ENCODE measurements at regions not wholly inside any gene's neighbourhood (a gene's known extent, or its start where the extent isn't known, plus 50 kb on each side); places are given as distances from the start of the nearest gene placed in this dataset.
"Not testable (repeated sequence)": the region's sequence is repeated elsewhere in the genome, so short reads cannot be mapped to it uniquely, and the experiment has no call there.

DNA sequence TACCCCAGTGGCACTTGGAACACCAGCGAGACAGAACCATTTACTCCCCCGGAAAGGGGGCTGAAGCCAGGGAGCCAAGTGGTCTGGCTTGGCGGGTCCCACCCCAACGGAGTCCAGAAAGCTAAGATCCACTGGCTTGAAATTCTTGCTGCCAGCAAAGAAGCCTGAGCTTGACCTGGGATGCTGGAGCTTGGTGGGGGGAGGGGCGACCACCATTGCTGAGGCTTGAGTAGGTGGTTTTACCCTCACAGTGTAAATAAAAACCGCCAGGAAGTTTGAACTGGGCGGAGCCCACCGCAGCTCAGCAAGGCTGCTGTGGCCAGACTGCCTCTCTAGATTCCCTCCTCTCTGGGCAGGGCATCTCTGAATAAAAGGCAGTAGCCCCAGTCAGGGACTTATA is 62.8 kb downstream of the RPS24 start:
- DNase-seq (ENCODE audit: low read depth in 2 of 2): not testable (repeated sequence)

DNA sequence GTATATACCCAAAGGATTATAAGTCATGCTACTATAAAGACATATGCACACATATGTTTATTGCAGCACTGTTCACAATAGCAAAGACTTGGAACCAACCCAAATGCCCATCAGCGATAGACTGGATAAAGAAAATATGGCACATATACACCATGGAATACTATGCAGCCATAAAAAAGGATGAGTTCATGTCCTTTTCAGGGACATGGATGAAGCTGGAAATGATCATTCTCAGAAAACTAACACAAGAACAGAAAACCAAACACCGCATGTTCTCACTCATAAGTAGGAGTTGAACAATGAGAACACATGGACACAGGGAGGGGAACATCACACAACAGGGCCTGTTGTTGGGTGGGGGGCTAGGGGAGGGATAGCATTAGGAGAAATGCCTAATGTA is 68.9 kb downstream of the RPS24 start:
- DNase-seq (ENCODE audit: low read depth in 2 of 2): not testable (repeated sequence)

DNA sequence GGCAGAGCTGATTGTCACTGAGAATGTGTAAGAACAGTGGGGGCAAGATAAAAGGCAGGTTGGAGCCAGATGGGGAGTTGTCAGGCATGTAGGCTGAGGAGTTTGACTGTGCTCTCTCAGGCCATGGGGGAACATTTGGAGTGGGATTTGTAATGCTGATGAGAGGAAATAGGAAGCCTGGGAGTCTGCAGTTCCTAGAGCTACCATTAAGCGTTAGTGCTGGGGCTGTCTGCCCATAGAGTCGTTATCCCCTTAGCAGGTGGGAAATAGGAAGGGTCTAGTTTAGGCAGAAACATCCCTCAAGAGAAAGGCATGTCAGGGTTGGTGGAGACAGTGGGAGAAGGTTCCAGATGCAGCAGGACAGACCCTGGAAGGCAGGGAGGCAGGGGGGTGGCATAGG is 75.5 kb downstream of the RPS24 start:
- DNase-seq (ENCODE audit: low read depth in 2 of 2): no peak

DNA sequence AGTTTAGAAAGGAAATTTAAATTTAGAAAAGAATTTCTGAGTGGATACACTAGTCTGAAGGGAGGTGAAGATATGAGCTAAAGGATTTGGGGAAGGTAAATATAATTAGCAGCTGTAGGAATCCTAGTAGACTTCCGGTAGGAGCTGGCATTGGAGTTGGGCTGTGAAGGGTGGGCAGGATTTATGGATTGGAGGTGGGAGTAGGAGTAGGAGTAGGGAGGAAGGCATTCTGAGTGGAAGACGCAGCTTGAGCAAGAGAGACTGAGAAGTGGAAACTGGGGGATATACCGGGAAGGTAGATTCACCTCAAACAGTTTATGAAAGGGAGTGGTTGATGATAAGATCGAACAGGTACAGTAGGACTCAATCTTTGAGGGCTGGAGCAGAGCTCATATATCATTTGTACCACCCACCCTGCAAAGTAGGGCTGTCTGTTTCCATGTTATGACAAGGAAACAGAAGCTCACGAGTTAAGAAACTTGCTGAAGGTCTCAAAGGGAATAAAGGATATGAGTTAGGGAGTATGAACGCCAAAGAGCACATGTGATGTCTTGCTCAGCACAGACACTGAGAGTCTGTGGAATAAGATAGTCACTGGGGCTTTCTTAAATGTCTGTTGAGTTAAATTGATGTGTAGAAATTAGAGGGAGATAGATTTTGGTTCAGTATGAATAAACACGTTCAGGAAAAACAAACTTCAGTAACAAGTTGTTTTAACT is 81.6 kb downstream of the RPS24 start:
- no peak for DNase-seq (ENCODE audit: low read depth in 2 of 2)

- no peak for DNase-seq (ENCODE audit: low read depth in 2 of 2)
These were observed 82.7 kb downstream of the RPS24 start for GRCh38 chr10:78116361-78116760.

DNA sequence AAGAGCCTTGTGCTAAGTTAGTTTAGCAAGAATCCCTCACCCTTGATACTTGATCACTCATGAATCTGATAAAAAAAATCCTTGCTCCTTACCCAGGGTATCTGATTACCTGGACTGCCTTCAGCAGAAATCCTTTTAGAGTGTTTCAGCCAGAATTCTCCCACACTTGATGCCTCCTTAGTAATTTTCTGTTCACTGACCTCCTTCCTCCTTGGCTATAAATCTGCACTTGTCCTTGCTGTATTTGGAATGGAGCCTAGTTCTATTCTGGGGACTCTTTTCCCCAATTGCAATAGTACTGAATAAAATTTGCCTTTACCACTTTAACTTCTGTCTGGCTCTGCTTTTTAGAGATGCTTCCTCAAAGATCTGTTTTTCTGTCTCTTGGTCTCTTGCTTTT is 84.9 kb downstream of the RPS24 start:
- no peak for DNase-seq (ENCODE audit: low read depth in 2 of 2)

- DNase-seq (ENCODE audit: low read depth in 2 of 2): no peak
These were observed 88.1 kb downstream of the RPS24 start for GRCh38 chr10:78121801-78122200.

- DNase-seq (ENCODE audit: low read depth in 2 of 2): no peak
These were observed 90.5 kb downstream of the RPS24 start for GRCh38 chr10:78124167-78124566.

- no peak for DNase-seq (ENCODE audit: low read depth in 2 of 2)
These were observed 95.5 kb downstream of the RPS24 start for GRCh38 chr10:78129211-78129610.

GRCh38 chr10:78130966-78131710 is 97.5 kb downstream of the RPS24 start:
- no peak for DNase-seq (ENCODE audit: low read depth in 2 of 2)

GRCh38 chr10:78134773-78135306 is 101.2 kb downstream of the RPS24 start:
- no peak for DNase-seq (ENCODE audit: low read depth in 2 of 2)

DNA sequence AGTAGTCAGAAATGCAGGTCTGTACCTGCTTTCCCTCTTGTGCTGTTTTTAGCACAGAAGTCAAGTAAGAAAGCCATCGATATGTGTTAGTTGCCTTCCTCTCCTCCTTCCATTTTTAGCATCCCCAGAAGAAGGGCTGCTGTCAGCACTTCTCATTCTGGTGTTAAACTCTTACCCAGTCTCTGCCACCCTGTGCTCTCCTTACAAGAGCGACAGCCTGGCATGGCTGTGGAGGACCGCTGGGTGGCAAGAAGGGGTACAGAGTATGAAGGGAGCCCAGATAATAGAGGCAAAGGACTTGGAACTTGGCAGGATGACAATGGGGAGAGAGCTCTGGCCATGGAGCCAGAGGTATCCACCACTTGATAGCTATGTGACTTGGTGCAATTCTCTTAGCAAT is 103.5 kb downstream of the RPS24 start:
- DNase-seq (ENCODE audit: low read depth in 2 of 2): no peak

DNA sequence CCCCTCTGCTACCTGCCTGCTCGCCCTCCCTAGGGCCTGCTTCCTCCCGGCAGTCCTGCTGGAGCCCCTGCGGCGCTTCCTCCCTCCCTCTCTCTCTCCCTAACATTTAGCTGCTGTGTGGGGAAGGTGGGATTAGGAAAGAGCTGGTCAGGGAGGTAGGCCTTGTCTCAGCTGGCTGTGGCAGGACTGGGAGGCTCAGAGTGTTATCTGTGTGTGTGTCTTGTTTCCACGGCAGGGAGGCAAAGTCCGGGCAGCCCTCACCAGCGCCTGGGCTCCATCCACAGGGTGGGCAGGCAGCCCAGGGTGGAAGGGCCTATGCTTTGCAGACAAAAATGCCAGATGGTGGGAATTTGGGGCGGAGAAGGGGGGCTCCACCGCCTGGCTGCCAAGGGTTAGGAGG is 105.7 kb downstream of the RPS24 start:
- DNase-seq (ENCODE audit: low read depth in 2 of 2): no peak

GRCh38 chr10:78140066-78140630 is 106.5 kb downstream of the RPS24 start:
- DNase-seq (ENCODE audit: low read depth in 2 of 2): no peak

- DNase-seq (ENCODE audit: low read depth in 2 of 2): no peak
These were observed 109.9 kb downstream of the RPS24 start for GRCh38 chr10:78143576-78143975.

DNA sequence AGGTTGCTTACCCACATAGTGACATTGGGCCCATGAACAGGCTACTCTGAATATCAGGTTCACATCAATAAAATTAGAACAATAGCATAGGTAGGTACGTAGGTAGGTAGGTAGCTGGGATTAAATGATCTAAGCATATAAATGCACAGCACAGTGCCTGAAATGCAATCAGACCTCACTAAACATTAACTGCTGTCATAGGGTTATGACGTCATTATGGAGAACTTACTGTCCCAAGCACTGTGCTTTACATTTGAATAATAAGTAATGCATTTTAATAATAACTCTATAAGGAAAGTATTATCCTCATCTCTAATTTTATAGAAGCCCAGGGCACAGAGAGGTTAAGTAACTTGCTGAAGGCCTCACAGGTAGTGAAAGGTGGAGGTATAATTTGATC is 112.5 kb downstream of the RPS24 start:
- DNase-seq (ENCODE audit: low read depth in 2 of 2): no peak

DNA sequence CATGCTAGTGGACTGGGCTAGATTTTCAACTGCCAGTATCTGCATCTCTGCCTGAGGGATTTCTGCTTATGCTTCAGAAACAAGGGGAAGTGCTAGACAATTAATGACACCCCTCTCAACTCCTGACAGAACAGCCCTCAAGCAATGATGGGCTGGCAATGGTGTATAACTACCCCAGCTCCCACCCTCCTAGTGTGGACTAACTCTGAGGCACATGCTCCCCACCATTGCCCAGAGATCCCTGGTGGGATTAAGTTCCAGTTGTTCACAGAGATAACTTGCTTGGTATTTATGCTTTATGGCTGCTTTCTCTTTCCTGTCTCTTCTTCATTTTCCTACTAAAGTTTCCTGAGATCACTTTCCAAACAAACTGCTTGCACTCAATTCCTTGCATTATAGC is 113.5 kb downstream of the RPS24 start:
- no peak for DNase-seq (ENCODE audit: low read depth in 2 of 2)

GRCh38 chr10:78148216-78148960 is 114.7 kb downstream of the RPS24 start:
- DNase-seq (ENCODE audit: low read depth in 2 of 2): no peak

- no peak for DNase-seq (ENCODE audit: low read depth in 2 of 2)
These were observed 115.4 kb downstream of the RPS24 start for GRCh38 chr10:78148961-78149612.

DNA sequence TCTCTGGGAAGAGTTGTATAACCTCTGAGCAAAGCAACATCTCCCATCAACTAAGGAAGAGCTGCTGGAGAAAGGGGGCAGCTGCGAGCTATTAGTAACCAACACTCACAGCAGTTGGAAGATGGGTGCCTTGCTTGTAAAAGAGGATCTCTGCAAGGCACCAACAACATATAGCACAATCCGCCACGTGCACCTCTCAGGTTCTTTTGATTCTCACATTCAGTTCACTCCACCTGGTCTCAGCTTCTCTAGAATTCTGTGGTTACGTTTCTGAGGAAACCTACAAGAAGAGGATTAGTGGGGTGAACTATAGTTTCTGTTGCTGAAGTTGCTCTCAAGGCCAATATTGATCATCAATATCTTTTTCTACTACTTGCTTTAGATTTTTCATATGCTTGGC is 117.1 kb downstream of the RPS24 start:
- no peak for DNase-seq (ENCODE audit: low read depth in 2 of 2)

DNA sequence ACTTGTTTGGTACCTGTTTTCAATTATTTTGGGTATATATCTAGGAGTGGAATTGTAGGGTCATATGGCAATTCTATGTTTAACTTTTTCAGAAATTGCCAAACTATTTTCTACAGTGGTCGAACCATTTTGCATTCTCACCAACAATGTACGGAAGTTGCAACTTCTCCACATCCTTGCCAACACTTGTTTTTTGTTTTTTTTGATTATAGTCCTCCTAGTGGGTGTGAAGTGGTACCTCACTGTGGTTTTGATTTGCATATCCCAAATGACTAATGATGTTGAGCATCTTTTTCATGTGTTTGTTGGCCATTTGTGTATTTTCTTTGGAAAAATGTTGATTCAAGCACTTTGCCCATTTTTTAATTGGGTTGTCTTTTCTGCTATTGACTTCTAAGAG is 122.1 kb downstream of the RPS24 start:
- DNase-seq (ENCODE audit: low read depth in 2 of 2): no peak

DNA sequence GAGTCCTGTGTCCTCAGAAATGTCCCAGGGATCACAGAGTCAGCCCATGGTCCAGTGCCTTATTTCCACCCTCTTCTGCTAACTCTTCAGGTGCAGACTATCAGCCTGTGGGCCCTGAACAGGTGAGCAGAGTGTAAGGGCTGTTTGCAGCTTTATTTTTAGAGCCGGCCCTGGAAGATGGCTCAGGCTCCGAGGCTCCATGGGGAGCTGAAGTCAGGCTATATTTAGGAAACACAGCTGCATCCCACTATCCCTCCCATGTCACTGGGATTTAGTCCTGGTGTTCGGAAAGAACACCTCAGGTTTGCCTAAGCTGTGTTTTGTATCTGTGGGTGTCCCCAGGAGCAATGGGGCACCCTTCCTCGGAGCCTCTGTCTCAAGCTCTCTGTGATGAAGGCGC is 126.9 kb downstream of the RPS24 start:
- no peak for DNase-seq (ENCODE audit: low read depth in 2 of 2)
